ENCODE measurements at regions not wholly inside any gene's neighbourhood (a gene's known extent, or its start where the extent isn't known, plus 50 kb on each side); places are given as distances from the start of the nearest gene placed in this dataset.

DNA sequence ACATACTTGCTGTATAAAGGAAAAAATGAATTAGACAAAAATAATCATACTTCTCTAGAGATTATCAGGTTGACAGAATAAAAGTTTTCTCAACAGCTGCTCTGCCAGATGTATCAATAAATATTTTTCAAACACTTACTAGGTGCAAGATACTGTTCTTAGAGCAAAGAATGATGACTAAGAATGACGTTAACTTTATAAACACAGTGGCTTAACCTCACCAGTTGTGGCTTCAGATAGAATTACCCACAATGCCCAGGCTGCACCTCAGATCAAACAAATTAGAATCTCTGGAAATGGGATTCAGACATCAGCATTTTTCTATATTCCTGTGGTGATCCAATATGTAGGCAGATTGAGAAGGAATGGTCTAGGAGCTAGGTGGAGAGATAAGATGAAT, 422.4 kb upstream of the ATP11B start:
- TF ChIP-seq, protein P1, sequence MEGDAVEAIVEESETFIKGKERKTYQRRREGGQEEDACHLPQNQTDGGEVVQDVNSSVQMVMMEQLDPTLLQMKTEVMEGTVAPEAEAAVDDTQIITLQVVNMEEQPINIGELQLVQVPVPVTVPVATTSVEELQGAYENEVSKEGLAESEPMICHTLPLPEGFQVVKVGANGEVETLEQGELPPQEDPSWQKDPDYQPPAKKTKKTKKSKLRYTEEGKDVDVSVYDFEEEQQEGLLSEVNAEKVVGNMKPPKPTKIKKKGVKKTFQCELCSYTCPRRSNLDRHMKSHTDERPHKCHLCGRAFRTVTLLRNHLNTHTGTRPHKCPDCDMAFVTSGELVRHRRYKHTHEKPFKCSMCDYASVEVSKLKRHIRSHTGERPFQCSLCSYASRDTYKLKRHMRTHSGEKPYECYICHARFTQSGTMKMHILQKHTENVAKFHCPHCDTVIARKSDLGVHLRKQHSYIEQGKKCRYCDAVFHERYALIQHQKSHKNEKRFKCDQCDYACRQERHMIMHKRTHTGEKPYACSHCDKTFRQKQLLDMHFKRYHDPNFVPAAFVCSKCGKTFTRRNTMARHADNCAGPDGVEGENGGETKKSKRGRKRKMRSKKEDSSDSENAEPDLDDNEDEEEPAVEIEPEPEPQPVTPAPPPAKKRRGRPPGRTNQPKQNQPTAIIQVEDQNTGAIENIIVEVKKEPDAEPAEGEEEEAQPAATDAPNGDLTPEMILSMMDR (IDR thresholded peaks at IDR 0.05), result no peak
- TF ChIP-seq POLR2A (IDR thresholded peaks at IDR 0.05), result no peak

Measured in prostate gland (tissue), 2 donors.